Activated naive CD4-positive, alpha-beta T cell treated with anti-CD3 and anti-CD28 coated beads, Interleukin-2, amount 50 U/mL, for 72 hours (primary cell): ENCODE measurements at regions not wholly inside any gene's neighbourhood (a gene's known extent, or its start where the extent isn't known, plus 50 kb on each side); places are given as distances from the start of the nearest gene placed in this dataset.

ENCODE experiments used
- ATAC-seq, 2 donors: fragments of 150-1000 bp; cut with Tn5 transposase; 2 replicates each; pipeline ENCODE4 v1.10.0; 2021; ENCODE audit warnings: mild to moderate bottlenecking in 2 of 2, moderate library complexity in 2 of 2
- DNase-seq, 2 donors: peaks; one replicate each; pipeline ENCODE4 v3.0.0; 2021 to 2022; ENCODE audit warnings: low spot score in 2 of 2
- H3K27ac Mint-ChIP-seq, 2 donors: one replicate each; pipeline ENCODE4 v1.8.0; 2022; ENCODE audit warnings: mild to moderate bottlenecking in 2 of 2, mixed read lengths in 2 of 2
- H3K36me3 Mint-ChIP-seq, 2 donors: one replicate each; pipeline ENCODE4 v1.8.0; 2022; ENCODE audit warnings: mixed read lengths in 2 of 2
- H3K9me3 Mint-ChIP-seq, 2 donors: one replicate each; pipeline ENCODE4 v1.8.0; 2022; ENCODE audit warnings: mixed read lengths in 2 of 2

DNA sequence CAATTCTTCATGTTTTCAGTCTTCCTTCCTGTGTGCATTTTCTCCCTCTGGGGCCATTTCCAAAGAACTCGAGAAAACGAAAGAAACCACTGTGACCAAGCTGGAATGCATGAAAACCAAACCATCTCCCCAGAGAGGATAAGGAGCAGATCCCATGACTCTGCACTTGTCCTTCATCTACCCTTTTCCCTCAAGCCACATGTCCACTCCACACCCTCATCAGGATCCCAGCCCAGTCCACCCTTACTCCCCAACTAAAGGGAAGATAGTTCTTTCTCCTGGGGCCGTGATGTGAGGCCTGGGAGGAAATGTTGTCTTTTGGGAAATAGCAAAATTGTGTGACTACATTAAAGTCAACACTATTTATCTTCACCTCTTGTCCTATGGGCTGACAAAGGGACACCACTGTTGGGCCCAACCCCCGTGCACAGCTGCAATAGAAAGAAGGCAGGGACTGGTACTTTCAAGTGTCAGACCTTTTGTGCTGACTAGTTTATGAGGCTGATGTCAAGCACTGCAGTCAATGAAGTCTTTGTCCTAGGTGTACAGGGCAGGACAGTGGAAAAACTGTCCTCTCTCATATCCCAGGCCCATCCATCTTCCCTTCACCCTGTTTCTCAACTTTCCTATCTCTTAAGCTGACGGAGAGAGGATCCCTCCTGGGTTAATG, 487.1 kb upstream of the NR2F2 start:
- Mint-ChIP-seq H3K36me3 (no peaks in the 10 kb centered on the region), H3K9me3 (no peaks in the 10 kb centered on the region), H3K27ac (no peak overlapping the region)
- no peak for ATAC-seq
- no peak for DNase-seq

DNA sequence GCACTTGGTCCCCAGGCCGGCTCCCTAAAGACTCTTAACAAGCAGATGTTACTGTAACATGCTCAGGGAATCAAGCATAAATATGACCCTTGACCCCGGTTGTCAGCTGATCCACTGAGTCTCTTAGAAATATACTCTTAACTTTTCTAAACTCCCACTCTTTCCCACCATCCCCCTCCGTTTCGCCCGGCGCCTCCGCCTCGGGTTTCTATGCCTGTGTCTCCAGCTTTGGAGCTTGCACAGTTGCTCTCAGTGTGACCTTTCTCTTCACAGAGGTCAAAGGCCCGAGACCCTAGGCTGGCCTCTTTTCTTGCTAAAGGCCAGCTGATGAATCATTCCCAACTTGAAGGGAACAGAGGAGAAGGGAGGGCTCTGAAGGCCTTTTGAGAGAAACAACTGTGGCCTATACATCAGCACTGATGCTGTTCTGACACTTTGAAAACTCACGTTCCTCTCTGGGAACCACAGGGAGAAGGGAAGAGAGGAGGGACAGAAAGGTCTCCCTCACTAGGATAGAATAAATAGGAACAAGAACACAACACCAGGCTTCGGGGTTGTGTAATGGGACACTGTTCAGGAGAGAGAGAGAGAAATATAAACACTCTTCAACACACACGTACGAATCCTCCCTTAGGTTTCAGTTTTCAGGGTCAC, 484.5 kb upstream of the NR2F2 start:
- H3K9me3 Mint-ChIP-seq: no peaks in the 10 kb centered on the region
- H3K27ac Mint-ChIP-seq: no peak overlapping the region
- ATAC-seq (no peak), DNase-seq (no peak)
- H3K36me3 Mint-ChIP-seq: peaks cover 0 to 8% of the 10 kb centered on the region in 2 donors

GRCh38 chr15:95848126-95848525, 482.4 kb upstream of the NR2F2 start:
- no peaks in the 10 kb centered on the region for H3K9me3 Mint-ChIP-seq
- ATAC-seq (no peak), DNase-seq (no peak)
- H3K36me3 Mint-ChIP-seq: peaks cover 0 to 8% of the 10 kb centered on the region in 2 donors
- H3K27ac Mint-ChIP-seq: no peak overlapping the region

- no peak overlapping the region for H3K27ac Mint-ChIP-seq
- DNase-seq (no peak), ATAC-seq (no peak)
- H3K36me3 Mint-ChIP-seq: peaks cover 0 to 8% of the 10 kb centered on the region in 2 donors
- H3K9me3 Mint-ChIP-seq: no peaks in the 10 kb centered on the region
Observed at GRCh38 chr15:95850837-95851236, 479.7 kb upstream of the NR2F2 start.

- ATAC-seq: no peak
Observed at GRCh38 chr15:95853350-95853749, 477.1 kb upstream of the NR2F2 start.

DNA sequence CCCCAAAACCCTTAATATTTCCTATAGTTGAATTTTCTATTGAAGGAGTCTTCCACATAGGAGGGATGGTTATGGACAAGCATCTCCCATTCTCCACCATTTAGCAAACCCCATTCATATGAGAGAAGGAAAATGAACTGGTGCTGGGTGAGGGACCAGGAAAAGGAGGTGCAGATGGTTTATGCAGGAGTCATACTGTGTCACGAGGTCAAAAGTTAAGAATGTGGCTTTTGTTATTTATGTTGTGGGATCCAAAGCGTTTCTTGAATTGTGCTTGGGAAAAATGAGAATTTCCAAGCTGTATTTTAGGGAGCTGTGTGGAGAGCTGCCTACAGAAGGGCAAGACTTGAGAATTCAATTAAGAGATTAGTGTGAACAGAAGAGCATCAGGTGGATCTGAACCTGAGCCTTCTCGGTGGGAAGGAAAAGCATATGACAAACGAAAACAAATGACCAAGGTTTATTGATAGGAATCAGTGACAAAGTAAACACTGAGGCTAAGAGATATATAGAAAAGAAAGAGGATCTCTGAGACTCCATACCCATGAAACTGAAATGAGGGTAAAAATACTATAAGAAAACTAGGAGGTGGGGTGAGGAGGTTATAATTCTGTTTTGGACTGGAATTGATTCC, 473.3 kb upstream of the NR2F2 start:
- DNase-seq: no peak
- Mint-ChIP-seq H3K36me3 (no peaks in the 10 kb centered on the region), H3K9me3 (no peaks in the 10 kb centered on the region), H3K27ac (no peak overlapping the region)
- no peak for ATAC-seq

More at GRCh38 chr15:95853350-95853749, 477.1 kb upstream of the NR2F2 start:
- peaks cover 0 to 8% of the 10 kb centered on the region in 2 donors for H3K36me3 Mint-ChIP-seq
- DNase-seq: no peak
- no peaks in the 10 kb centered on the region for H3K9me3 Mint-ChIP-seq
- H3K27ac Mint-ChIP-seq: no peak overlapping the region

- H3K9me3 Mint-ChIP-seq: no peaks in the 10 kb centered on the region
- DNase-seq: no peak
- no peak overlapping the region for H3K27ac Mint-ChIP-seq
- no peaks in the 10 kb centered on the region for H3K36me3 Mint-ChIP-seq
- ATAC-seq: no peak
Observed at GRCh38 chr15:95857758-95858157, 472.7 kb upstream of the NR2F2 start.

- DNase-seq (no peak), ATAC-seq (no peak)
- Mint-ChIP-seq H3K27ac (no peak overlapping the region), H3K36me3 (no peaks in the 10 kb centered on the region), H3K9me3 (no peaks in the 10 kb centered on the region)
Observed at GRCh38 chr15:95860406-95860805, 470.1 kb upstream of the NR2F2 start.

DNA sequence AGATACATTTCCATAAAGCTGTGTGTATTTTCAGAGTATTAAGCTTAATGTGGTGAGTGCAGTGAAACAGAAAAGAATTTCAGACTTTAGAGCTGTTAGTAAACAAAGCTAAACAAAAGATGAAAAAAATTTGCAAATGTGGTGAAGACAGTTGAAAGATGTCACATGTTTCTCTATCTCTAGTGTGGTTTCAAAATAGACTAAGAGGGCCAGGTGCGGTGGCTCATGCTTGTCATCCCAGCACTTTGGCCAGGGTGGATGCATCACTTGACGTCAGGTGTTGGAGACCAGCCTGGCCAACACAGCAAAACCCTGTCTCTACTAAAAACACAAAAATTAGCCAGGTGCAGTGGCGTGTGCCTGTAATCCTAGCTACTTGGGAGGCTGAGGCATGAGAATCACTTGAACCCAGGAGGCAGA, 466.0 kb upstream of the NR2F2 start:
- no peaks in the 10 kb centered on the region for H3K9me3 Mint-ChIP-seq
- H3K27ac Mint-ChIP-seq: no peak overlapping the region
- DNase-seq (no peak), ATAC-seq (no peak)
- no peaks in the 10 kb centered on the region for H3K36me3 Mint-ChIP-seq

- no peaks in the 10 kb centered on the region for H3K9me3 Mint-ChIP-seq
- no peak for ATAC-seq
- no peak overlapping the region for H3K27ac Mint-ChIP-seq
- H3K36me3 Mint-ChIP-seq: no peaks in the 10 kb centered on the region
- no peak for DNase-seq
Observed at GRCh38 chr15:95865330-95865739, 465.2 kb upstream of the NR2F2 start.

DNA sequence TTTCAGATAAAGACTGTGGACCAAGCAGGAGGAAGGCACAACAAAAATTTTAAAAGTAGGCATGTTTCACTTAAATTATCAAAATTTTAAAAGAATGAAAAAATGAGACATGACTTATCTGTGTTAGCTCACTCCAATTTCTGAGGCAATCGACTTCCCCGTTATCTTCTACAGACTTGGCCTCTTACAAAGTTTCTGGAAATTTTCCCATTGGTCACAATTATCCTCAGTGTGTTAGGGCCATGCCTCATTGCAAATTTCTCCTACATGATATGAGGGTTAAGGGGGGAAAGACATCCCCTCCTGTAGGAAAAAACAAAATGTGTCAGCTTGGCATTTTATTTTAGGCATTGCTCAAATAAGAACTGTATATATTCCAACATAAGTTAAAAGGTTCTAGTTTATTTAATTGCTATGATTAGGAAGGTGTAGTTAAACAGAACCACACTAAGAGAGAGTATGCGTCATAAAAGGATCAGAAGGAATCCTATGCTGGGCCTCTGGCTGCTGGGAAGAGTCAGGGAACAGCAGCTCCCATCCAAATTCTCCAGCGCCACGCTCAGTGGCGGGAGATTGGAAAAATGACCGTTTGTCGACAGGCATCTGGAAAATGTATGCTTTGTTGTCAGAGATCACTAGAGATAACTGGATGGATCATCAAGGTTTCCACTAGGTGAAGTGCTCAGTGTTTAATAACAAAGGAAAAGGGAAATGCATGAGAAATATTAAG, 463.6 kb upstream of the NR2F2 start:
- no peaks in the 10 kb centered on the region for H3K36me3 Mint-ChIP-seq
- H3K9me3 Mint-ChIP-seq: no peaks in the 10 kb centered on the region
- no peak overlapping the region for H3K27ac Mint-ChIP-seq

GRCh38 chr15:95868450-95868849, 462.1 kb upstream of the NR2F2 start:
- H3K27ac Mint-ChIP-seq: no peak overlapping the region
- no peaks in the 10 kb centered on the region for H3K9me3 Mint-ChIP-seq
- no peaks in the 10 kb centered on the region for H3K36me3 Mint-ChIP-seq
- DNase-seq: no peak
- ATAC-seq: no peak

More for the DNA sequence above, 463.6 kb upstream of the NR2F2 start:
- ATAC-seq (no peak), DNase-seq (no peak)

DNA sequence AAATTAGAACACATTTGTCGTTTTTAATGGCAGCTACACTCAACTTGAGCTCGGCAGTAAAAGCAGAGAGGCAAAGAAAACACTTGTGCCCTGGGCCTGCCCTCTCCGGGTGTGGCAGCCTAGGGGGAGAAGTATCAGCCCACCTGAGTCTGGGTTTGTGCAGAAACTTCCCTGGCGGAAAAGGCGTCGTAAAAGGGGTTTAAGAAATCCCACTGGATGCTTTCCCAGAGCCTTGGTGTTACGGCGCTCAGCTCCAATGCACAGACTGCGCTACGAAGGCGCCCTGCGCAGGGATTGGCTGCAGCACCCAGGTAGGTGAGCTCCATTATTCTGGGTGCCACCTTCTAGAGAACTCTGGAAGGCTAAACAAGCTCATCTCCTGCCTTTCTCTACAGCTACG, 461.5 kb upstream of the NR2F2 start:
- Mint-ChIP-seq H3K36me3 (no peaks in the 10 kb centered on the region), H3K27ac (no peak overlapping the region), H3K9me3 (no peaks in the 10 kb centered on the region)
- no peak for DNase-seq
- ATAC-seq: no peak

- ATAC-seq (no peak), DNase-seq (no peak)
- H3K27ac Mint-ChIP-seq: no peak overlapping the region
- H3K9me3 Mint-ChIP-seq: no peaks in the 10 kb centered on the region
- no peaks in the 10 kb centered on the region for H3K36me3 Mint-ChIP-seq
Observed at GRCh38 chr15:95869920-95870319, 460.6 kb upstream of the NR2F2 start.

DNA sequence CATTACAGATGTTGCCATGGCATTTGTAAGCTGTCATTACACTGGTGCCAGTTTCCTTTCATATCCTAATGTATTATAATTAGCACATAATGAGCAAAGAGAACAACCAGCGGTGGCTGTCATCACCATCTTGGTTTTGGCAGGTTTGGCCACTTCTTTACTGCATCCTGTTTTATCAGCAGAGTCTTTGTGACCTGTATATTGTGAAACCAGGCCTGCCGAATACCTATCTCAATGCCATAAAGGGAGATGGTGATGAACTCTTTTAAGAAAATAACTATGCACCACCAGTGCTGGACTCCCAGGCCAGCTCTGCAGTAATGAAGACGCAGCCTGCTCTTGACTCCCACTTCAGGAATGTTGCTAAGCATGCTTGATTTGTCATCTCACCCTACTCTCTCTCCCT, 458.1 kb upstream of the NR2F2 start:
- H3K27ac Mint-ChIP-seq: no peak overlapping the region
- ATAC-seq (no peak), DNase-seq (no peak)
- no peaks in the 10 kb centered on the region for H3K9me3 Mint-ChIP-seq
- H3K36me3 Mint-ChIP-seq: no peaks in the 10 kb centered on the region

GRCh38 chr15:95874637-95875036, 455.9 kb upstream of the NR2F2 start:
- Mint-ChIP-seq H3K27ac (no peak overlapping the region), H3K36me3 (no peaks in the 10 kb centered on the region), H3K9me3 (no peaks in the 10 kb centered on the region)
- ATAC-seq: no peak
- DNase-seq: no peak

DNA sequence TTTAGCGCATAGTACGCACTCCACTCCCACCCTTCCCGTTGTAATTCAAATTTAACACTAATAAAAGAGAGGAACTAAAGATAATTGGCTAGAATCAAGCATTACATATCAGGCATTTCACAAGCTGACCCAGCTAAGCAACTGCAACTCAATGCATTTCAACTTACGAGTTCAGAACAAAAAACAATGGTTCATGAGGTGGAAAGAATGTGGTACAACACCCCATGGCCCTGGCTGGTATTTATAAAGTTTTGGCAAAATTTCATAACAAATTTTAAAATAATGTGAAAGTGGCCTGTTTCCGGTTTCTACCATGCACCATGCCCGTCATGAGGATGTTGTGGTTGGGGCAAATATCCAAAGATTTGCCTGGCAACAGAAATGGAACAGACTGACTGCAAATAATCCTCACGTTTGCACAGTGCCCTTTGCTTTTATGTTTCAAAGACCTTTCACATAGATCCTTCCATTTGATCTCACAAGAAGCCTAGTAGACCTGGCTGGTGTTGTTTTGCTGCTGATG, 455.3 kb upstream of the NR2F2 start:
- peaks cover 0 to 2% of the 10 kb centered on the region in 2 donors for H3K36me3 Mint-ChIP-seq
- H3K9me3 Mint-ChIP-seq: no peaks in the 10 kb centered on the region
- ATAC-seq (no peak), DNase-seq (no peak)
- no peak overlapping the region for H3K27ac Mint-ChIP-seq
